ENCODE measurements at regions not wholly inside any gene's neighbourhood (a gene's known extent, or its start where the extent isn't known, plus 50 kb on each side); places are given as distances from the start of the nearest gene placed in this dataset.
A peak's percentile ranks its signal among the peaks of the same experiment; 100 is the strongest.
"Not testable (repeated sequence)": the region's sequence is repeated elsewhere in the genome, so short reads cannot be mapped to it uniquely, and the experiment has no call there.

DNA sequence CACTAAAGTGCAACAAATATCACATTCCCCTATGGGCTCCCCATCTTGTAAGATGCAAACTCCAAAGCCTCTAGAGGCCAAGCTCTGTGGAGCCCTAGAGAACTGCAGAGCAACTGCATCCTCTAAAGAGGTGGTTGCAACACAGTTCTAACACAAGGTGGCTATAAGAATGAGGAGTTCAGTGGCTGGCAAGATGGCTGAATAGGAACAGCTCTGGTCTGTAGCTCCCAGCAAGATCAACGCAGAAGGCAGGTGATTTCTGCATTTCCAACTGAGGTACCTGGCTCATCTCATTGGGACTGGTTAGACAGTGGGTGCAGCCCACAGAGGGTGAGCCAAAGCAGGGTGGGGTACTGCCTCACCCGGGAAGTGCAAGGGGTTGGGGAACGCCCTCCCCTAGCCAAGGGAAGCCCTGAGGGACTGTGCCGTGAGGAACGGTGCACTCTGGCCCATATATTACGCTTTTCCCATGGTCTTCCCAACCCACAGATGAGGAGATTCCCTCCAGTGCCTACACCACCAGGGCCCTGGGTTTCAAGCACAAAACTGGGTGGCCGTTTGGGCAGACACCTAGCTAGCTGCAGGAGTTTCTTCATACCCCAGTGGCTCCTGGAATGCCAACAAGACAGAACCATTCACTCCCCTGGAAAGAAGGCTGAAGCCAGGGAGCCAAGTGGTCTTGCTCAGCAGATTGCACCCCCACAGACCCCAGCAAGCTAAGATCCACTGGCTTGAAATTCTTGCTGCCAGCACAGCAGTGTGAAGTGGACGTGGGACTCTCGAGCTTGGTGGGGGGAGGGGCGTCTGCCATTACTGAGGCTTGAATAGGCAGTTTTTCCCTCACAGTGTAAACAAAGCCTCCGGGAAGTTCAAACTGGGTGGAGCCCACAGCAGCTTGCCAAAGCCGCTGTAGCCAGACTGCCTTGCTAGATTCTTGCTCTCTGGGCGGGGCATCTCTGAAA lies 188.6 kb upstream of the EGLN3 start:
- H3K27ac ChIP-seq (ENCODE audit: low read depth in 1 of 3, low read length in 2 of 3); H3K9me3 ChIP-seq (ENCODE audit: control insufficient read depth in 2 of 2, insufficient read depth in 1 of 2, low read depth in 1 of 2, low read length in 1 of 2); H3K27me3 ChIP-seq (ENCODE audit: control insufficient read depth in 3 of 3, insufficient read depth in 3 of 3, low read length in 3 of 3); H3K36me3 ChIP-seq (ENCODE audit: control insufficient read depth in 3 of 3, insufficient read depth in 2 of 3, low read depth in 1 of 3, low read length in 3 of 3); FAIRE-seq; H3K4me1 ChIP-seq (ENCODE audit: control insufficient read depth in 3 of 3, insufficient read depth in 2 of 3, low read depth in 1 of 3, low read length in 2 of 3); H3K4me3 ChIP-seq (ENCODE audit: low read depth in 1 of 3, low read length in 3 of 3): not testable (repeated sequence)
- WGBS, 3 donors, result 39 to 60% (median 54%) methylated on average over 13 of the region's 13 CpGs
- peak; percentile 73 to 79 for DNase-seq

DNA sequence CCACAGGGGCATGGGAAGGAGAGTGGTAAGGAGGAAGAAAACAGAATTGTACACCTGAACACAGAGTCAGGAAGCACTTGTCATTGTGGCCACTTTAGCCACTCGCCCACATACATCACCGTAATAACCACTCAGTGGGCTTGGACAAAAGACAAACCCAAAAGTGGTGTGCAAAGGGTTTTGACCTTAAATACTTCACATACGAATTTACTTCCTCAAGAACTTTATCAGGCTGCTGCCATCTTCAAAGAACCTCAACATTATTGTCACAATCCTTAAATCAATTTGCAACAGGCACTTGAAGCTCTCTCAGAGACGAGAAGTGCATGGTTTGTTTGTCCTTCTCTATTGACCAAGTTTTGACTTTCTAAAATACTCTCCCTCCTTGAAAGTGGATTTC lies 187.3 kb upstream of the EGLN3 start:
- FAIRE-seq (no peak), DNase-seq (no peak)
- Histone ChIP-seq H3K27ac (ENCODE audit: low read depth in 1 of 3, low read length in 2 of 3) (no peak overlapping the region), H3K36me3 (ENCODE audit: control insufficient read depth in 3 of 3, insufficient read depth in 2 of 3, low read depth in 1 of 3, low read length in 3 of 3) (no peaks in the 10 kb centered on the region), H3K27me3 (ENCODE audit: control insufficient read depth in 3 of 3, insufficient read depth in 3 of 3, low read length in 3 of 3) (no peaks in the 10 kb centered on the region), H3K9me3 (ENCODE audit: control insufficient read depth in 2 of 2, insufficient read depth in 1 of 2, low read depth in 1 of 2, low read length in 1 of 2) (peaks cover 0 to 8% of the 10 kb centered on the region in 2 donors), H3K4me3 (ENCODE audit: low read depth in 1 of 3, low read length in 3 of 3) (no peak overlapping the region), H3K4me1 (ENCODE audit: control insufficient read depth in 3 of 3, insufficient read depth in 2 of 3, low read depth in 1 of 3, low read length in 2 of 3) (no peaks in the 10 kb centered on the region)
- WGBS, 3 donors, result 62 to 81% (median 67%) methylated on average over 4 of the region's 4 CpGs

DNA sequence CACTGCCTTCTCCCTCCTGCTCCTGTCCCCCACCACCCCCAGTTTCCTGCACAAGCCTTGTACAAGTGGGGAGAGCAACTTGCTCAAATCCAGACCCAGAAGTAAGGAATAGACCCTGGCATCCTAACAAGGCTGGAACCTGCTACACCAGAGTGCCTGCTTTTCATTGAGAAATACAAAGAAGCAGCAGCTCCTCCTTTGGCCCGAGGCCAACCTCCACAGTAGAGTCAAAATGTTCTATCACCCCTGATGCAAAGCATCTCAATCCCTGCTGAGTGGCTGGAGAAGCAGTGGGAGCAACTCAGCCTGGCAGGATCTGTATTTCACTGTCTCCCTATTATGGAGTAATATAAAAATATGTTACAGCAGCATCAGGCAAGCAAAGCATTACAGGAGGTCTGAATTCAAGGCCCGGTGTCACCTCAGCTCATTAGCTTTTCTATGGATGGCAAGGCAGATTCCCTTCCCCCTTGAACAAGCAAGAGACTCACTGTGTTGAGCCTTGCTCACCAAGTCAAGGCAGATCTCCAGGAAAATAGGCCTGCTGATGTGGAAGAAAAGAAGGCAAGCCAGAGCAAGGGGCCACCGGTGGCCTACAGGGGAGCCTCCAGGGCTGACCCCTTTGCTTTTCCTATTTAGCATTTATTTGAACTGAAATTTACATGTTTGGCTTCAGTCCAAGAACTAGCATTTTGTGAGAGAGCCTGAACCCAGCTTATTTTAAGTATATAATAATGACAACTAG lies 186.3 kb upstream of the EGLN3 start:
- H3K36me3 ChIP-seq (ENCODE audit: control insufficient read depth in 3 of 3, insufficient read depth in 2 of 3, low read depth in 1 of 3, low read length in 3 of 3), result no peaks in the 10 kb centered on the region
- H3K4me1 ChIP-seq (ENCODE audit: control insufficient read depth in 3 of 3, insufficient read depth in 2 of 3, low read depth in 1 of 3, low read length in 2 of 3), result no peaks in the 10 kb centered on the region
- H3K27me3 ChIP-seq (ENCODE audit: control insufficient read depth in 3 of 3, insufficient read depth in 3 of 3, low read length in 3 of 3), result no peaks in the 10 kb centered on the region
- DNase-seq (no peak), FAIRE-seq (no peak)
- H3K27ac ChIP-seq (ENCODE audit: low read depth in 1 of 3, low read length in 2 of 3), result no peak overlapping the region
- peaks cover 0 to 8% of the 10 kb centered on the region in 2 donors for H3K9me3 ChIP-seq (ENCODE audit: control insufficient read depth in 2 of 2, insufficient read depth in 1 of 2, low read depth in 1 of 2, low read length in 1 of 2)
- H3K4me3 ChIP-seq (ENCODE audit: low read depth in 1 of 3, low read length in 3 of 3), result no peak overlapping the region
- WGBS, 3 donors, result 75 to 81% (median 80%) methylated on average over 3 of the region's 3 CpGs

DNA sequence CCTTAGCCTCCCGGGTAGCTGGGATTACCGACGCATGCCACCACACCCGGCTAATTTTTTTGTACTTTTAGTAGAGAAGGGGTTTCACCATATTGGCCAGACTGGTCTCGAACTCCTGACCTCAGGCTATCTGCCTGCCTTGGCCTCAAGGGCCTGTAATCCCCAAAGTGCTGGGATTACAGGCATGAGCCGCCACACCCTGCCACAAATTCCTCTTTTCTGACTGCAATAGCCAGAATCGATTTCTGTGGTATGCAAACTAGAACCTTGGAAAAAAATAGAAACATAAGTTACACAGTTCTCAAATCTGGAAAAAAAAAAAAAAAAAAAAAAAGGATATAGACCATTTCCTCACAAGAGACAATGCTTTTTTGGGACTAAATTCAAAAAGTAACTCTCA lies 184.6 kb upstream of the EGLN3 start:
- WGBS, 3 donors, result 81 to 88% (median 85%) methylated on average over 7 of the region's 7 CpGs
- FAIRE-seq, result no peak
- H3K4me1 ChIP-seq (ENCODE audit: control insufficient read depth in 3 of 3, insufficient read depth in 2 of 3, low read depth in 1 of 3, low read length in 2 of 3), result no peaks in the 10 kb centered on the region
- no peaks in the 10 kb centered on the region for H3K36me3 ChIP-seq (ENCODE audit: control insufficient read depth in 3 of 3, insufficient read depth in 2 of 3, low read depth in 1 of 3, low read length in 3 of 3)
- peaks cover 0 to 8% of the 10 kb centered on the region in 2 donors for H3K9me3 ChIP-seq (ENCODE audit: control insufficient read depth in 2 of 2, insufficient read depth in 1 of 2, low read depth in 1 of 2, low read length in 1 of 2)
- no peak for DNase-seq
- H3K4me3 ChIP-seq (ENCODE audit: low read depth in 1 of 3, low read length in 3 of 3), result no peak overlapping the region
- no peak overlapping the region for H3K27ac ChIP-seq (ENCODE audit: low read depth in 1 of 3, low read length in 2 of 3)
- peaks cover 0 to 9% (median 0%) of the 10 kb centered on the region in 3 donors for H3K27me3 ChIP-seq (ENCODE audit: control insufficient read depth in 3 of 3, insufficient read depth in 3 of 3, low read length in 3 of 3)

DNA sequence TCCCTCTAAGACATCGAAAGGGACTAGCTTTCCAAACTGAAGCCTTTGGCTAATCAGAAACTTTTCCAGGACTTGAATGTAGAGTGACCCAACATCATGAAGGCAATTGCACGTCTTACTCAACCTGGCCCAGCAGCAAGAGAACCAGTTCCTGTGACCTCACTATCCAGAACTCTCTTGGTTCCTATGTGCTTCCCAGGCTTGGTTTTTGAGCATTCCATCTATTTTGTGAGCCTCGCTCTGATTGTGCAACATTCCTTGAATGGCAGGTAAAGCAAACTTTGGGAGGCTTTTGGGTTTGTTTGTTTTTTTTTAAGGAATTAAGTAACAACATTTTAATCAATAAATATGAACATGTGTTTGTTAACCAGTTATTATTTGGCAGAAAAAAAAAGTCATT lies 183.6 kb upstream of the EGLN3 start:
- no peaks in the 10 kb centered on the region for H3K4me1 ChIP-seq (ENCODE audit: control insufficient read depth in 3 of 3, insufficient read depth in 2 of 3, low read depth in 1 of 3, low read length in 2 of 3)
- H3K27me3 ChIP-seq (ENCODE audit: control insufficient read depth in 3 of 3, insufficient read depth in 3 of 3, low read length in 3 of 3), result peaks cover 0 to 9% (median 0%) of the 10 kb centered on the region in 3 donors
- DNase-seq, result no peak
- no peak for FAIRE-seq
- no peak overlapping the region for H3K27ac ChIP-seq (ENCODE audit: low read depth in 1 of 3, low read length in 2 of 3)
- H3K4me3 ChIP-seq (ENCODE audit: low read depth in 1 of 3, low read length in 3 of 3), result no peak overlapping the region
- H3K36me3 ChIP-seq (ENCODE audit: control insufficient read depth in 3 of 3, insufficient read depth in 2 of 3, low read depth in 1 of 3, low read length in 3 of 3), result no peaks in the 10 kb centered on the region
- H3K9me3 ChIP-seq (ENCODE audit: control insufficient read depth in 2 of 2, insufficient read depth in 1 of 2, low read depth in 1 of 2, low read length in 1 of 2), result peaks cover 0 to 5% of the 10 kb centered on the region in 2 donors
- WGBS, 3 donors, result 92 to 93% (median 93%) methylated on average over 3 of the region's 3 CpGs

DNA sequence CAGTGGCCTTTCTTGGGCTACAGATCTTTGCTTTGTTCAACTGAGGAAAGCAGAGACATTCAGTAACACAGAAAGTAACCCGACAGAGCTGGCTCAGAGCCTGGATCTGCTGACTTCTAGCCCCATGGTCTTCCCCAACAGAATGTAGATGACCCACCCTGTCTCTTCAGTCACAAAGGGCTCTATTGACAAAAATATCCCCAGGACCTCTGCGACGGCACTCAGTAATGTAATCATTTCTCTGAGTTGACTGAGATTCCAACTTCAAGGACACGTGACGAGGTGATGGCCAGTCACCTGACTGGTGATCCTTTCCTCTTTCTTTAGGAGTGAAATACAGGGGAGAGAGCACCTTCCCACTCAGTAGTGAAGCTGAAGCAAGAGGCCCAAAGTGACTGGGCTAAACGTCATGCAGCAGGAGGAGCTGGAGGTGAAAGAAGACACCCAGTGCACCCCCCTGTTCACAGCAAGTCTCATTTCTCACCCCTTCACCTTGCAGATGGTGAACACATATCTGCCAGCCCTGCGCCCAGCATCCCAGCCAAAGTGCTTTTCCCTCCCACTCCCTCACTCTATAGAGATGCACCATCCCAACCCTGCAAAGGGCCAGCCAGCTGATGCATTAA lies 179.2 kb upstream of the EGLN3 start:
- no peak overlapping the region for H3K4me3 ChIP-seq (ENCODE audit: low read depth in 1 of 3, low read length in 3 of 3)
- H3K9me3 ChIP-seq (ENCODE audit: control insufficient read depth in 2 of 2, insufficient read depth in 1 of 2, low read depth in 1 of 2, low read length in 1 of 2), result no peaks in the 10 kb centered on the region
- DNase-seq (no peak), FAIRE-seq (no peak)
- H3K27ac ChIP-seq (ENCODE audit: low read depth in 1 of 3, low read length in 2 of 3), result no peak overlapping the region
- H3K27me3 ChIP-seq (ENCODE audit: control insufficient read depth in 3 of 3, insufficient read depth in 3 of 3, low read length in 3 of 3), result peaks cover 0 to 9% (median 0%) of the 10 kb centered on the region in 3 donors
- WGBS, 3 donors, result 81 to 92% (median 89%) methylated on average over 7 of the region's 7 CpGs
- no peaks in the 10 kb centered on the region for H3K4me1 ChIP-seq (ENCODE audit: control insufficient read depth in 3 of 3, insufficient read depth in 2 of 3, low read depth in 1 of 3, low read length in 2 of 3)
- no peaks in the 10 kb centered on the region for H3K36me3 ChIP-seq (ENCODE audit: control insufficient read depth in 3 of 3, insufficient read depth in 2 of 3, low read depth in 1 of 3, low read length in 3 of 3)

DNA sequence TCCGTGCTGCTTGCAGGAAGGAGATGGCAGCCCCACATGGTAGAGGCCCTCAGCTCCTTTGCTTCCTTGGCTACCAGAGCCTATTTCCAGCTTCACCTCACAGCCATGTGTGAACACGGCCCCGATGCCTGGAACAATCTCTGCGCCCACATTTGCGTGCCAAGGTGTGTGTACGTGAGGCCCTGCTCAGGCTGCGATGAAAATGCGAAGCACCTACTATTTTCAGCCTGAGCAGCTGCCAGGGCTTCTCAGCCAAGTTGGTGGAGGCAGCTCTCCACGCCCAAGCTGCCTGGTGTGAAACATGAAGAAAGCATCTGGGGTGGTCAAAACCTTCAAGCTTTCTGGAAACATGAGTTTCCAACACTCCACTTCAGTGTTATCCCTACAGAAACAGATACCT lies 177.8 kb upstream of the EGLN3 start:
- Histone ChIP-seq H3K9me3 (ENCODE audit: control insufficient read depth in 2 of 2, insufficient read depth in 1 of 2, low read depth in 1 of 2, low read length in 1 of 2) (no peaks in the 10 kb centered on the region), H3K4me1 (ENCODE audit: control insufficient read depth in 3 of 3, insufficient read depth in 2 of 3, low read depth in 1 of 3, low read length in 2 of 3) (no peaks in the 10 kb centered on the region), H3K36me3 (ENCODE audit: control insufficient read depth in 3 of 3, insufficient read depth in 2 of 3, low read depth in 1 of 3, low read length in 3 of 3) (no peaks in the 10 kb centered on the region), H3K27ac (ENCODE audit: low read depth in 1 of 3, low read length in 2 of 3) (no peak overlapping the region), H3K4me3 (ENCODE audit: low read depth in 1 of 3, low read length in 3 of 3) (no peak overlapping the region), H3K27me3 (ENCODE audit: control insufficient read depth in 3 of 3, insufficient read depth in 3 of 3, low read length in 3 of 3) (peaks cover 0 to 9% (median 0%) of the 10 kb centered on the region in 3 donors)
- no peak for DNase-seq
- no peak for FAIRE-seq
- WGBS, 3 donors, result 82 to 90% (median 89%) methylated on average over 9 of the region's 9 CpGs

DNA sequence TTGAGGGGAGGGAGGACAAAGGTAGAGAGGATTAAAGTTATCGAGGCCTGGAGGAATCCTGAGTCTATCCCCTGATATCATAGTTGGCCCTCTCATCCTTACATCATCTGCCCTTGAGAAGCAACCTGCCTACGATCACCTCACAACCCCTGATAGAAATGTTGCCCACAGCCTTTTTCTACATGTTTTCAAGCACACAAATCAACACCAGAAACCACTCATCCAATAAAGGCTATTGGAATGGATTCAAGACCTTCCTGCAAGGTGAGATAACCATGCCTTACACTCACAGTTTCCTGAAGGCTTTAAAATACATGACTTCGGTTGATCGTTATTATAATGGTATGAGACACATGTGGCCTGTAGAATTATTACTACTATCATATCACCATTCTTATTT lies 175.7 kb upstream of the EGLN3 start:
- Histone ChIP-seq H3K4me1 (ENCODE audit: control insufficient read depth in 3 of 3, insufficient read depth in 2 of 3, low read depth in 1 of 3, low read length in 2 of 3) (no peaks in the 10 kb centered on the region), H3K36me3 (ENCODE audit: control insufficient read depth in 3 of 3, insufficient read depth in 2 of 3, low read depth in 1 of 3, low read length in 3 of 3) (no peaks in the 10 kb centered on the region), H3K9me3 (ENCODE audit: control insufficient read depth in 2 of 2, insufficient read depth in 1 of 2, low read depth in 1 of 2, low read length in 1 of 2) (no peaks in the 10 kb centered on the region), H3K27ac (ENCODE audit: low read depth in 1 of 3, low read length in 2 of 3) (no peak overlapping the region), H3K4me3 (ENCODE audit: low read depth in 1 of 3, low read length in 3 of 3) (no peak overlapping the region), H3K27me3 (ENCODE audit: control insufficient read depth in 3 of 3, insufficient read depth in 3 of 3, low read length in 3 of 3) (peaks cover 0 to 14% (median 0%) of the 10 kb centered on the region in 3 donors)
- DNase-seq (no peak), FAIRE-seq (no peak)
- WGBS, 3 donors, result 88 to 90% (median 88%) methylated on average over 4 of the region's 4 CpGs
